Neutrophil (primary cell): ENCODE measurements at regions not wholly inside any gene's neighbourhood (a gene's known extent, or its start where the extent isn't known, plus 50 kb on each side); places are given as distances from the start of the nearest gene placed in this dataset.

Experiments
- H3K27ac ChIP-seq: fragments of 200-600 bp; sonication (generic); 2 replicates; pipeline ENCODE4 v1.5.1; 2016; ENCODE audit warnings: mild to moderate bottlenecking, moderate library complexity
- H3K27me3 ChIP-seq: fragments of 200-600 bp; sonication (generic); 2 replicates; pipeline ENCODE4 v1.6.0; 2016; ENCODE audit warnings: mild to moderate bottlenecking
- H3K36me3 ChIP-seq: fragments of 200-600 bp; sonication (generic); 2 replicates; pipeline ENCODE4 v1.5.1; 2017
- H3K4me1 ChIP-seq, 2 experiments: fragments of 200-600 bp in 1 of 2; sonication (generic) in 1 of 2; 1 replicate in 1 of 2; 2 replicates in 1 of 2; pipeline versions ENCODE4 v1.5.1 to v1.6.1; 2013 to 2016; ENCODE audit warnings: low read depth in 1 of 2, low read length in 1 of 2, mild to moderate bottlenecking in 1 of 2, moderate library complexity in 1 of 2; ENCODE audit not compliant: control insufficient read depth in 1 of 2, insufficient read depth in 1 of 2
- H3K4me3 ChIP-seq, 2 experiments: fragments of 200-600 bp in 1 of 2; sonication (generic) in 1 of 2; 1 replicate in 1 of 2; 2 replicates in 1 of 2; pipeline ENCODE4 v1.5.1; 2013 to 2016; ENCODE audit warnings: low read depth in 1 of 2, low read length in 1 of 2, mild to moderate bottlenecking in 1 of 2, moderate library complexity in 1 of 2
- H3K9me3 ChIP-seq: fragments of 200-600 bp; sonication (generic); 2 replicates; pipeline ENCODE4 v1.5.1; 2016
- TF ChIP-seq, protein P1 (sequence below): fragments of 200-600 bp; sonication (generic); IDR thresholded peaks from 2 replicates; pipeline ENCODE4 v1.5.1; 2016; ENCODE audit warnings: antibody characterized with exemption

DNA sequence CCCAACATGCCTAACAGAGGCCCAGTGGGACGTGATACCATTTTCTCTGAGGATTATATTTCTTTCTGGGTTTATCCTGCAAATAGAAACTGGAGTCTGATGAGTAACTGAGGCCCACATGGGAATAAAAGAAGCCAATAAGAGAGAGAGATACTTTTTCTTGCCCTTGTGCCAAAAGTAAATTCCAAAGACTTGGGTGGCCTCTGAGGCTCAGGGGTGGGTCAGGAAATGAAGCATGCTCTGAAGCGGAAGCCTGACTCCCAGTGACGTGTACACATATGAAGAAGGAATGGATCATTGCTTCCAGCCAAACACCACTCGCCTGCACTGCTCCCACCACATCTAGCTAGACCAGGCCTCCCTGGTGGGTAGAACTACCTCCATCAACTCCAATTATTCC lies 273.6 kb upstream of the NCKAP5 start:
- H3K4me1 ChIP-seq, result no peaks in the 10 kb centered on the region
- no peak overlapping the region for H3K4me3 ChIP-seq
- no peaks in the 10 kb centered on the region for H3K36me3 ChIP-seq
- no peak overlapping the region for H3K27ac ChIP-seq
- TF ChIP-seq, protein P1, sequence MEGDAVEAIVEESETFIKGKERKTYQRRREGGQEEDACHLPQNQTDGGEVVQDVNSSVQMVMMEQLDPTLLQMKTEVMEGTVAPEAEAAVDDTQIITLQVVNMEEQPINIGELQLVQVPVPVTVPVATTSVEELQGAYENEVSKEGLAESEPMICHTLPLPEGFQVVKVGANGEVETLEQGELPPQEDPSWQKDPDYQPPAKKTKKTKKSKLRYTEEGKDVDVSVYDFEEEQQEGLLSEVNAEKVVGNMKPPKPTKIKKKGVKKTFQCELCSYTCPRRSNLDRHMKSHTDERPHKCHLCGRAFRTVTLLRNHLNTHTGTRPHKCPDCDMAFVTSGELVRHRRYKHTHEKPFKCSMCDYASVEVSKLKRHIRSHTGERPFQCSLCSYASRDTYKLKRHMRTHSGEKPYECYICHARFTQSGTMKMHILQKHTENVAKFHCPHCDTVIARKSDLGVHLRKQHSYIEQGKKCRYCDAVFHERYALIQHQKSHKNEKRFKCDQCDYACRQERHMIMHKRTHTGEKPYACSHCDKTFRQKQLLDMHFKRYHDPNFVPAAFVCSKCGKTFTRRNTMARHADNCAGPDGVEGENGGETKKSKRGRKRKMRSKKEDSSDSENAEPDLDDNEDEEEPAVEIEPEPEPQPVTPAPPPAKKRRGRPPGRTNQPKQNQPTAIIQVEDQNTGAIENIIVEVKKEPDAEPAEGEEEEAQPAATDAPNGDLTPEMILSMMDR, result no peak
- no peaks in the 10 kb centered on the region for H3K9me3 ChIP-seq
- H3K27me3 ChIP-seq, result no peaks in the 10 kb centered on the region

DNA sequence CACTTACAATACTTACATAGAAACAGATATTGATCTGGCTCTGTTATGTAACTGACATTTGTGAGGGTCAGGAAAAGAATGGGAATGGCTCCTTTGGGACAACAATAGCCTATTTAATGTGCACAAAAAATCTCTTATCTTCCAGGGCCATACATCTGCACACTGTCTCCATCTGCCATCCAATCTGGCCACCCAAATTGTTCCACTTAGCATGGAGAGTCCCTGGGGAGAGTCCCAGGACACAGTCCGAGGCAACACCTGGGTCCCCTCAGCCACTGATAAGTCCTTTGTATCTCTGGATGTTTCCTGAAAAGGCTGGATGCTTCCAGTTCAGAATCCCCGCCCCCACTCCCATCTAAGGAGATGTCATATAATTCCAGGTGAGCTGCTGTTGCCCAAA lies 274.2 kb upstream of the NCKAP5 start:
- Histone ChIP-seq H3K27ac (no peak overlapping the region), H3K36me3 (no peaks in the 10 kb centered on the region), H3K4me1 (no peaks in the 10 kb centered on the region), H3K9me3 (no peaks in the 10 kb centered on the region), H3K4me3 (no peak overlapping the region), H3K27me3 (no peaks in the 10 kb centered on the region)
- TF ChIP-seq, protein P1, result no peak

DNA sequence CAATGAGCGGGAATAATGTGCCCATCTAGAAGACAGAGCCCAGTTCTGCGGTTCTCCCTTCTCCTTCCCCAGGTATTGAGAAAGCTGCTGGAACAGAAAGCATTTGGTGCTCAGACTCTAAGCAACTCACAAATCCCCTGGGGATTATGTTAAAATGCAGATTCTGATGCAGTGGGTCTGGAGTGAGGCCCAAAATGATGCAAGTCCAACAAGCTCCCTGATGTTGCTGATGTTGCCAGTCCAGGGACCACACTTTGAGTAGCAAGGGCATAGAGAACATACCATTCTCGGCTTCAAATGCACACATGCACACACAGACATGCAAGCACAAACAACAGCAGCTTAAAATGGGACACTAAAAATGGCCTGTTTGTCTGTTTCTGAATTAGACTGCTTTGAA lies 274.8 kb upstream of the NCKAP5 start:
- Histone ChIP-seq H3K27ac (no peak overlapping the region), H3K9me3 (no peaks in the 10 kb centered on the region), H3K4me3 (no peak overlapping the region), H3K4me1 (no peaks in the 10 kb centered on the region), H3K27me3 (no peaks in the 10 kb centered on the region), H3K36me3 (no peaks in the 10 kb centered on the region)
- TF ChIP-seq, protein P1, result no peak

DNA sequence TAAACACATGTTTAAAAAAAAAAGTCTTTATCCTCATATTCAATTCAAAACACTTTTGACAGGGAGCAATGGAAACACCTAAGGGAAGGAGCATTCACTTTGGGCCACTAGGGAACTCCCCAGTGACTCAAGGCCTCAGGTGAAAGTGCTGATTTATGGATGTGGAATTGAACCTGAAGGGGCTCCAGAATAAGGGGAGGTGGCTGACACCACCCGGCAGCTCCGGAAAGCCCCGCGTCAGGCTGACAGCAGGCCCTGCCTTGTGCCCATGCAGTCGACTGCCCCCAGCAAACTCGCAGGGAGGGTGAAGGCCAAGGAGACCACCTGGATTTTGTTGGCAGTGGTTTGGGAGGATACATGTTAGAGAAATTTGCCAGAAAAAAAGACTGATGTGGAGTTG lies 275.3 kb upstream of the NCKAP5 start:
- TF ChIP-seq, protein P1, result no peak
- H3K36me3 ChIP-seq, result no peaks in the 10 kb centered on the region
- no peaks in the 10 kb centered on the region for H3K9me3 ChIP-seq
- no peak overlapping the region for H3K4me3 ChIP-seq
- no peaks in the 10 kb centered on the region for H3K27me3 ChIP-seq
- H3K27ac ChIP-seq, result no peak overlapping the region
- H3K4me1 ChIP-seq, result no peaks in the 10 kb centered on the region

DNA sequence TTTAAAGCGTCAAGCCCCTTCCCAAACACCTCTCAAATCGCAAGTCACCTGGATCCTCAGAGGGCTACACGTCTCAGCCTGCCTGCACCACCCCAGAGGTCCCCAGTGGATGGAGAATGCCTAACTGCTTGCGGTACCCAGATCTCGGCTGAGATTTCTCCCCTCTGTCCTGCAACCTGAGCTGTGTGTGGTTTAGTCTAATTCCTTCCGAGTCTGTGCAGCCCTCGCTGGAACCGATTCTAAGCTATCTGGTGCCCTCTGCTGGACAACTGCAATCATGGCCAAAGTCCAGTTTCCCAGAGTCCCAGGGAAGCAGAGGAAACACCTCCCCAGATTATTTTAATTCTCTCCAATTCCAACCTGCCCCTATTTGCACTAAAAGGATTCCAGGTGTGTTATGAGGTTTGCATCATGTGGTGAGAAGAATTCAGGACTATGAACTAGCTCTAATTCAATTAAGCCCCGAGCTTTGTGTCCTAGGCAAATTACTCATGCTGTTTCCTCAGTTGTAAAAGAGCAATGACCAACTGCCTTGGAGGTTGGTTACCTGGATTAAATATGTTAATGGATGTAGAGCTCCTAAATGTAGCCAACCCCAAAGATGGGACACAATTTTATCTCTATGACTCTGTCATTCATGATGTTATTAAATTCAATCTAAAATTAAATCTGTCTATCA lies 276.1 kb upstream of the NCKAP5 start:
- no peaks in the 10 kb centered on the region for H3K9me3 ChIP-seq
- no peaks in the 10 kb centered on the region for H3K36me3 ChIP-seq
- H3K4me1 ChIP-seq, result no peaks in the 10 kb centered on the region
- TF ChIP-seq, protein P1, result peak; percentile 23
- H3K27ac ChIP-seq, result no peak overlapping the region
- no peak overlapping the region for H3K4me3 ChIP-seq
- H3K27me3 ChIP-seq, result no peaks in the 10 kb centered on the region
